ENCODE measurements at regions not wholly inside any gene's neighbourhood (a gene's known extent, or its start where the extent isn't known, plus 50 kb on each side); places are given as distances from the start of the nearest gene placed in this dataset.
"Not testable (repeated sequence)": the region's sequence is repeated elsewhere in the genome, so short reads cannot be mapped to it uniquely, and the experiment has no call there.

DNA sequence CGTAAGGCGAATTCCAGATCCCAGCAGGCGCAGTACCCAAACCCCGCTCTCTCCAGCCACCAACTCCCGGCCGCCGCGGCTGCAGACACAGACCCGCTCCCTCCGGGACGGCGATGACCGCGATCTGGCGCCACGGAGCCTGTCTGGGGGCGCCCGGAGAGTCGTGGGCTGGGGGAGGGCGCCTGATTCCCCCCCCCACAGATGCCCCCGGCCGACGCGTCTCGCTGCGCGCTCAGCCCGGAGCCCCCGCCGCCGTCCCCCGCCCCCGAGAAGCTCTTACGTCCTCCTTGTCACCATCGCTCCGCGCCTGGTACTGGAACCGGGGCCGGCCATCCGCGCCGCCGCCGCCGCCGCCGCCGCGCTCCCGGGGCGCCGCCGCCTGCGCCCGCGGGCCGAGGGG is 173.6 kb downstream of the ATP6V0E2 start:
- DNase-seq, result not testable (repeated sequence)

DNA sequence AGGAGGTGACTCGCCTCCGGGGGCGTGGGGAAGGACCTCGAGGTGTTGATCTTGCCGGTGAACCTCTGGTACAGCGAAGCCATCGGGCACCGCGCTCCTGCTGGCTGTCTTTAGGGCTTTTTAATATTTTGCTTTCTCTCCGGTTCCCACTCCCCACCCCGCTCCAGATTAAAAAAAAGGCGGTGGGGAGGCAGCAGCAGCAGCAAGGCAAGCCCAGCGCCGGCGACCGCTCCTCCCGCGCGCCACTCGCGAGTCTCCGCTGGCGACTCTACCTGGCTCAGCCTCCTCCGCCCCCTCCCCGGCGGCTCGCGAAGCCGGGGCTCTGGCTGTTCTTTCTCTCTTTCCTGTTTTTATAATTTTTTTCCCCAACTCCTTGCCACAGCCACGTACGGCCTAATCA is 174.0 kb downstream of the ATP6V0E2 start:
- DNase-seq, result not testable (repeated sequence)

DNA sequence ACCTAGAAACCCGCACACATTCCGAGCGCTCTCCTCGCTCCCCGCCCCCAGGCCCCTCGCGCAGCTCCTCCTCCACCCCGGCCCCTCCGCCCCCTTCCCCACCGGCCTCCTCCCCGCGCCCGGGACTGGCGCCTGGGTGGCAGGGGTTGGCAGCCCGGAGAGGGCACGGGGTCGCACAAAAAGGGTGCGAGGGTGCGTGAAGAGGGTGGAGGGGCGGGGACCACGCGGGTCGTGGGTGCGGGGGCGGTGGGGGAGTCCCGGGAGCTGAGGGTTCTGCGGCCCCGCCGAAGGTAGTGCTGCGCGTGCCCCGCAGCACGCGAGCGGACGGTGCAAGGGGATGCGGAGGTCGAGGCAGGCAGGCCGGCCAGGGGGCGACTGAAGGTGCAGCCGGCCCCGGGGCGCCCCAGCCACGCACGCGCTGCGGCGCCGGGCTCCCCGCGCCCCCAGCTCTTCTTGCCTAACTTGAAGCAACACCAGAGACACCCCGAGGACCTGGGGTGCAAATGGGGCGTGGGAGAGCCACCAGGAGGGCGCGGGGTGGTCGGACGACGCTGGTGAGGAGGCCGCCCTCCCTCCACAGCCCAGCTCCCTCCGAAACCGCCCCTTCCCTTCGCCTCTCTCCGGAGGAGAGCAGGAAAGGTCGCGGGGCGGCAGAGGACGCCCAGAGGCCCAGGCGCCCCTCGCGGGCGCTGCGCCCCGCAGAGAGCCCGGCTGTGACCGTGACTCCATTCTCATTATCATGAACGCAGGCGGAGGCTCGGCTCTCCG is 174.7 kb downstream of the ATP6V0E2 start:
- not testable (repeated sequence) for DNase-seq

DNA sequence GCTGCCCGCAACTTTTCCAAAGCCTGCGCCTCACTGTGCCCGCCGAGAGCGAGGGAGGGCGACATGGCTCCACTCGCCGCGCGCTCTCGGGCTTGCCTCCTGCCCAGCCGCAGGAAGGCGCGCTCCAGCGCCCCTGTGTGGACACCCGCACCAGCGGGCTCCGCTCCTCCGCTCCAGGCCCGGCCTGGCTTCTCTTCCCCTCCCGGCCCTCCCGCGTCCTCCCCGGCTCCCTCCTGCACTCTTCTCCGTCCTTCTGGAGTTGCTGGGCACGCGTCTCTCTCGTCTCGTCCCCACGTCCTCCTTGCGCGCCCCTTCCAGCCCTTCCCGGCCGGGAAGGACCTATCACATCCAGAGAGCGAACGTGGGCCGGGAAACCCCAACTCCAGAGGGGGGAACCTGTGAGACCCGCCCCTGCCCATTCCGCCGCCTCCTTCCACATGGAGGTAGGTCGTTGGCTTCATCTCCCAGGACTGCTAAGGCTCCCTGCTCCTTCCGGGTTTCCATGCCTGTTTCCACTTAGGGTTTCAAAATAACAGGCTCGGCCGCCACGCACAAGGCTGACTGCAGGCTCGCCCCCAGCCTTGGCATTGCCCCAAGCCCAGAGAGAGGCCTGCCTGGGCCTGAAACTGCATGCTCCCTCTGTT is 175.4 kb downstream of the ATP6V0E2 start:
- not testable (repeated sequence) for DNase-seq

DNA sequence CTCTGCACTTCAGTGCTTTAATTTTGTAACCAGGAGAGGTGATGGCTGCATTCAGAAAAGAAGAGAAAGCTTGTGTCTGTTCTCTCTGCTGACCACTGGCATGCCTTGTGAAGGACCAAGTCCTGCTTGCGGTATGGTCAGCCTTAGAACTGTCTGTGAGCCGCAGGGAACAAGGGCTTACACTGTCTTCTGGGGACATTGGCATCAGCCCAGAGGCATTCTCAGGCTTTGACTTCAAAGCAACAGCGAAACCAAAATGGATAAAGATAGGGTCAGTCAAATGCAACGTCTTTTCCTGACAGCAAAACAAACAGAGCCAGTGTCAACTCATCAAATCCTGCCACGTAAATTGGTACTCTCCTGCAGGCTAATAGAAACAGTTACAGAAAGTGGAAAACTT is 179.6 kb downstream of the ATP6V0E2 start:
- not testable (repeated sequence) for DNase-seq

DNA sequence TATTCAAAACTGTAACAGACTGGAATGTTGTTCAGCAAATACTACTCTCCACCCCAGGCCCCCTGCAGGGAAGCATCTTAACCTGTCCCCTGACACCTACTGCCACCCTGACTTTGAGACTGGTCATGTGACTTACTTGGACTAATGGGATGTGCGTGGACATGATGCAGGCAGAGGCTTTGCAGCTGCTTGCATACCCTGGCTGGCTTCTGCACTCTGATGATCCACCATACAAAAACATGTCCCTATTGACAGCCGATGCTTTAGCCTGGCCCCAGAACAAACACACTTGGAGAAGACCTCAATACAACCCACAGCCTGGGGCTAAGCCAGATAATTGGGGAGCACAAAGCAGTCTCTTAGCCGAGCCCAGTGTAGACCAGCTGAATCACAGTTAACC is 180.5 kb downstream of the ATP6V0E2 start:
- not testable (repeated sequence) for DNase-seq

DNA sequence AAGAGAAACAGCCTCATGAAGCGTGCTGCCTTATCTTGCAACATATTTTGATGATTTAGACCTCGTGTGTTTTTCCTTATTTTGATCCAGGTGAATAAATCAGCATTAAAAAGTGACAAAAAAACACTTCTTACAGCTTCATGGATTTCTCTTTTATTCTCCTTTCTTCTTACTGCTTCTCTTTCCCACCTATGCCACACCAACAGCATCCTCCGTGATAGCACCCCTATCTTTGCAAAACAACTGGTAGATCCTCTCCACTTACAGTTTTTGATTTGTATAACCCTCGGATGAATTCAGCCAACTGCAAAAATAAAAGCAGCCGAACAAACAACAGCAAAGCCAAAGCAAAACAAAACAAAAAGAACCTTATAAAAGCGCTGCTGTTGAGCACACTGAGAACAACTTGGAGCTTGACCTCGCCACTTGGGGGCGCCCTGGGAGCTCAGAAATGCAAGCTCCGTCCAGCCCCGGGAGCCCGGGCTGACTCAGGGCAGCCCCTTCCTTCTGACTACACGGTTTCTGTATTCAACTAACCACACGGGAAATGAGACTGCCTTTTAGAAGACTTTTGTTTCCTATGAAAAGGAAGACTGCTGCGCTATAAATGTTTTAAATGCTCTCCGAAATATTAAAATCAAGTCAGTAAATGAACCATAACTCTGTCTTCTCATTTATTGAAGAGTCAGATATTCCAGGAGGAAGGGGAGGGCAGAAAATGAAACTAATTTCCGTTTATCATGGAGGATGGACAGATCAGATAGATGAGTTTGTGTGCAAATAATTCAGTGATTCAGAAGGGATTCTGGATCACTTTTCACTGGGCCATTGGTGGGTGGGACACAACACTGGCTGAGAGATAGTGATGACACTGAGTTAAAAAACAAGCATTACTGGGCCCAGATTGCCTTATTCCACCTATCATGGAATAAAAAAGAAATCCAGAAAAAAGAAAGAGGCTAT is 186.8 kb downstream of the ATP6V0E2 start:
- not testable (repeated sequence) for DNase-seq

DNA sequence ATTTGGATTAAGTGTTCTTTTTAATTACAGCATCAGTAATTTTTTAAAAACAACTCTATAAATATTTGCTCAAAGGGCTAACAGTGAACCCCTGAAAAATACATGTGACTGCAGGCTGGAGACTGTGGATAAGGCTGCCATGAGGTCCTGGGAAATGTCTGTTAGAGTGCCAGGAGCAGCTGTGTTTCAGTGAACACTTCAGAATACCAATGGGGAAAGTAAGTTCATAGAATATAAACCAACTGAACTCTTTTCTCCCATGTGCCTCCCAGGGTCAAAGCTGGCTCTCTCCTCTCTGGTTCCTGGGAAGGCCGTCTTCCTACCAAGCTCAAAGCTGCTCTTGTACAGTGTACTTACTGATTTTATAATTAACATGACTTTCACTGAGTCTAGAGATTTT is 189.4 kb downstream of the ATP6V0E2 start:
- DNase-seq, result not testable (repeated sequence)

DNA sequence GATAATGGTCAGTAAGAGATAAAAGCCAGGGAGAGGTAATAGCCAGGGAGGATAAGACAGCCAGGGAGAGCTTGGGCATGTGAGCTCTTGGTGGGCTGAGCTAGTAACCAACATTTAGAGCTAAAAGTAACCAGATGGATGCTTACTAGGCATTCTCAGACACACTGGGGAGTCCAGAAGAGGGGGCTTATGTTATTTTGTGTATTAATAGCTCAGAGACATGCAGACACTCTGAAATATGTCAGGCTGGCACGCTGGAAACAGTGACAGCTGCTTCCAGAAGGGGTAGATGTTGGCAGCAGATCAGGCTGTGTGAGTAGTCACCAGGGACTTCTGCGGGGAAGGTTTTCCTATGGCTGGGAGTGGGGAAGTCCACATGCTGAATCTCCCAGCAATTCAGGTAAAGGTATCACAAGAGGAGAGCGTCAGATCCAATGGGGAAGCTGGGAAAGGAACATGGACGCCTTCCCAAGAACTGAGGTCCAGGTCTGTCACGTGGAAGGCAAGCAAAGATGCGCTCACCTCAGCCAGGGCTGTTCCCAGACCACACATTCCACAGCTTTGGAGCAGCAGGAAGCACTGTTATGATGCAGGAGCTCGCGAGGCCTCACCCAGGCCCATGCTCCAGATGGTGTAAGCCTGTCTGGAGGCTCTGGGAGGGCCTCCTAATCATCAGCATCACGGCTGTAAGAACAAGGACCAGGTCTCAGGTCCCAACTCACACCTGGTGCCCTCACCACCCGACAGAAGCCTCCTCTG is 196.0 kb downstream of the ATP6V0E2 start:
- not testable (repeated sequence) for DNase-seq

DNA sequence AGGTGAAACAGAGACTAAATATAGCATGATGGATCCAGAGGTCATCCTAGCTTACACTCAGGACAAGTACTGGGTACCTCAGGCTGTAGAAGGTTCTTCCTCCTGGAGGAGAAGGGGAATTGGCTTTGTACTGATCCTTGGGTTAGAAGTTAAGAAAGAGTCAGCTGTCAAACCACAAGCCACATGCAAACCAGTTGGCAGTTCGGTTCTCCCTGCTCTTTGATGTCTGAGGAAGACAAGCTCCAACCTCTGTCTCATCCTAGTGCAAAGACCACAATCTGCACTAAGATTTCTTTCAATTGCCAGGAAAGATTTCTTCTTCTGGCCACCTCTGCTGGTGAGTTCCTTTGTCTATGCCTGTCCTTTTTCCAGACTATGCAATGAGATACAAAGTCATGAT is 203.8 kb downstream of the ATP6V0E2 start:
- DNase-seq, result not testable (repeated sequence)

DNA sequence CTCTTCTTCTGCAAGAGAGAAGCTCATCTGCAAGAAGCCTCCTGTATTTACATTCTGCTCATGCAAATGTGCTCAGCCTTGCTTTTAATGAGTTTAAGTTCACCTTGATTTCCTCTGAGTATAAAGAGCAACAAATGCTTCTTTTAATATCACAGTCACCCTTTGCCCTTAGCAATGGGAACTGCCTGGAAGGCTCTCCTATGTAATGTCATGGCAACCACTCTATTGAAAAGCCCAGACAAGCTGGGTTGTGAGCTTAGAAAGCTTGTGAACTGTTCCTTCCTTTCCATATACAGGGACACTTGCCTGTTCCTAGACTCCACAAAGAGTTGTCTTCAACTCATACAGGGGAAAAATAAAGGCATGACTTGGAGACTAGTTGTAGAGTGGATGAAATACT is 208.1 kb downstream of the ATP6V0E2 start:
- not testable (repeated sequence) for DNase-seq

DNA sequence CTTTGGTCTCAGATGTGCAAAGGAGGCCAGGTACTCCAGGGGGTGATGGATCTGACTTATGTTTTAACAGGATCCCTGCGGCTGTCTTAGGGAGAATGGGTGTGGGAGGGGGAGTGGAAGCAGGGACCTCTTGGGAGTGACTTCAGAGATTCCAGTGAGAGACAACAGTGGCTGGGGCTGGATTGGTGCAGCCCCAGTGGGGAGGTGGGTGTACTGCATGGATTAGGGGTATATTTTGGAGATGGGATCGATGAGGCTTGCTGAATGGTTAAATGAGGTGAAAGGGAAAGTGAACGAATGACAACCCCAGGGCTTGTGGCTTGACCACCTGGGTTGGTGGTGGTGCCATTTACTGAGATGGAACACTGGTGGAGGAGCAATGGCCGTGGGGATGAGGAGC is 211.0 kb downstream of the ATP6V0E2 start:
- not testable (repeated sequence) for DNase-seq

DNA sequence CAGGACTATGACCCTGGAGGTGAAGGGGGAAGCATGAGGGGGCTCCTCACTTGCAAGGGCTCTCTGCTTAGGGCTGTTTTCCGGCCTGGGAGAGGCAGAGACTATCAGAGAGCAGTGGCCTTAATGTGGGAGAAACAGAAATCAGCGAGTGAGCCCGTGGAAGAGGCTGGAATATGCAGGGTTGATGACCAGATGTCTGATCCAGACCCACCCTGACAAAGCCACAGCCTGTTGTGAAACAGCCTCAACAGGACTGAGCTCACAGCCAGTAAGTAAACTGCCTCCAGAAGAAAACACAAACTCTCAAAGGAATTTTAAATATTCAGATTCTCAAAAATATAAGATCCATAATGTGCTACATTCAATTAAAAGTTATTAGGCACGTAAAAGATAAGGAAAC is 213.7 kb downstream of the ATP6V0E2 start:
- DNase-seq, result not testable (repeated sequence)

DNA sequence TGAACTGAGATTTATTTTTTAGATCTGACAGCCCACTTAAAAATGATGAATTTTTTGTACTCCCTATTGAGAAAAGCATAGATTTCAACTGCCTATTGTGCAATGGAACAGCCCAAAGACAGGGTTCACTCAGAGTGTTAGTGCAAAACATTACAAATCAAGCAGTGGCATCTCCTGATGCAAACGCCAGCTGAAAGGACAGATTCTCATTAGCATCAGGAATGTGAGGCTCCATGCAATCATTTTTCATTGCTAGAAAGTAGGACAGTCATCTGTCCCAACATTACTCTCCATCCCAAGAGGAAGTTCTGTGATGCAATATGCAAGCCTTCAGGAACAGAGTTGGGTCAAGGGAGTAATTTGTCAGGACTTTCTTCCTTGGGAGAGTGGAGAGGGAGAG is 215.4 kb downstream of the ATP6V0E2 start:
- not testable (repeated sequence) for DNase-seq

DNA sequence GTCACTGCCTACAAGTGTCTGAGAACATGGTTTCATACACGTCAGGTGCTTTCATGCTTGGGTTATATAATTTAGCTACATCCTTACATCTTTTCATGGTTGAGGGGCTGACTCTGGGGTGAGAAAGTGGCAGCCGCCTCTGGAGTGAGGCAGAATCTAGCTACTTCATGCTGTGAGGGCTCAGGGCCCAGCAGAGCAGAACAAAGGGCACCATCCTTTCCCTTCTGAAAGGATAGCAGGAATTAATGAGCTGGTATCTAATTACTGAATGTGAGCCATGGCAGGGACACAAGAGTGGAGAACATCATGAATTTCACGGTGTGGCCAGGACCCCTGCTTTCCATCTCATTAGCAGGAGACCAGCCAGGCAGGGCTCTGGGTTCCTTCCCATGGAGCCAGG is 217.0 kb downstream of the ATP6V0E2 start:
- not testable (repeated sequence) for DNase-seq

DNA sequence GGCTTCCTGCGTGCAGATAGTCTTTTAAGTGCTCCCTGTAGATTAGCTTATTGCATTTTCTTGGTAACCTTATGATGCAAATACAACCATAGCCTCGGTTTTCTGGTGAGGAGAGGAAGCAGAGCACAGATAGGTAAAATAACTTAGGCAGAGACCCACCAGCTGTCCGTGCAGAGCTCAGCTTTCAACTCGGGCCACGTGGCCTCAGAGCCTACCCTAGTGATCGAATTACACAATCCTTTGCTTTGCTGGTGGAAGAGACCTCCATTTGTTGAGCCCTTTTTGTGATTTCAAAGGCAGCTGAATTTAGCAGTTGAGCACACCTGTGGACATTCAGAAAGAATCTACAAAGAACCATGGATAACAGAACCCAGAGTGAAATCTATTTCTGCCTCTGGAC is 220.1 kb downstream of the ATP6V0E2 start:
- not testable (repeated sequence) for DNase-seq

DNA sequence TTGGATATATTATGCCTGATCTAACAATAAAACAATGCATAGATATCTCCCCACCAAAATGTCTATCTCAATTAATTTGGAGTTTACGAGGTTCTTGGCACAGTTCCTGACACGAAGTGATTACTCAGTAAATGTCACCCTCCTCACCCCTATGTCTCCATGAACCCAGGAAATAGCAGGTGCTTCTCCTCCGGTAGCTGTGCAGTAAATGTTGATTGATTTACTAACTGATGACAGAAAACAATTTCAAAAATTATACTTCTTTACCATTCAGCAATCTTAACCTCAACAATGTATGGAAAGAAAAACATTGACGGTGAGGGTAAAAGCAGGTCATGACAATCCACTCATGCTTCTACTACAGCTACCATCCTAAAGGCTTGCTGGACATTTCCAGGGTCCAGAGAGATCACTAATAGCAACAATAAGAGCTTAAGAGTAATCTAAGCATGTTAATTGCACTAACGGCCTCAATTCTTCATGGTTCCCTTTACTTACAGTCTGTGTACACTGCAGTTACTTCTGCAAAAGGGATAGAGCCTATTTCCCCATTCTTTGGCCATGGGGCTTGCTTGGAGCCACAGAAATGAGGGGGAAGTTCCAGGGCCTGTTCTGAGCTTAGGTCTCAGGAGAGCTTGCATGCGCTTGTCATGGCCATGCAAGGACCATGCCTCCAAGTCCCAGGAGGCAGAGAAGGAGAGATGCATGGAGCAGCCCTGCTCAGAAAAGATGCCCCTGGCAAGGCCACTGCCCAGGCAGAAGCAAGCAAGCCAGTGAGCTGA is 222.6 kb downstream of the ATP6V0E2 start:
- peak; percentile 67 to 68 for DNase-seq

DNA sequence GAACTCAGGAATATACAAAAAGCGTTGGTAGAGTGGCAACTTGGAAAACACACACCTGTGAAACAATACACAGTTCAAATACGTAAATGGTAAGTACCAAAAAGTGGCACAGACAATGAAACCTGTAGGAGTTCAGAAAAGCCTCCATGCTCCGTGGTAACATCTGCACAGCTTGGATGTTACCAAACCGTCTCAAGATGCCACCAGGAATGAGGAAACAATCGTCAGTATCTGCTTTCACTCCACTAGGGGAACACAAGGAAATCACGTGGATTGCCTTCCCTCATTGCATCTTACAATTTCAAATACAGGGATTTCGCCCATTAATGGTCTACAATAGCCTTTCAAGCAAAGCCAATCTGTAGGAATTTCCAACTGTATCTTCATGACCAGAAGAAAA is 224.6 kb upstream of the LRRC61 start:
- not testable (repeated sequence) for DNase-seq

DNA sequence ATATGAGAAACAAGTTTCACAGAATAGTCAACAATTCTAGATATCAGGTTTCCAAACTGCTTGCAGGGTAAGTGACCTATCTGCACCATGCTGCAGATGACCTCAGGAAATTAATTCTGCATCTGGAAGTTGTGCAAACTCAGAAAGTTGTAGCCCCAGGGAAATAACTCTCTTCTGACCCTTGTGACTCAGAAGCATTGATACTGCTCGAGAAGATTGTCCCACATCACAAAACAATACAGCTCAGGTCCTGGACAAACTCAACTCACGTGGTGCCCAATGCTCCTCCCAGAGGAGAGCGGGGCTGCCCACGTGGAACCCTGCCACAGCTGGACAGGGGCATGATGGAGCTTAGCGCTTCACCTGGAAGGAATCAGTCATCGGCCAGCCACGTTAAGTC is 221.9 kb upstream of the LRRC61 start:
- not testable (repeated sequence) for DNase-seq

DNA sequence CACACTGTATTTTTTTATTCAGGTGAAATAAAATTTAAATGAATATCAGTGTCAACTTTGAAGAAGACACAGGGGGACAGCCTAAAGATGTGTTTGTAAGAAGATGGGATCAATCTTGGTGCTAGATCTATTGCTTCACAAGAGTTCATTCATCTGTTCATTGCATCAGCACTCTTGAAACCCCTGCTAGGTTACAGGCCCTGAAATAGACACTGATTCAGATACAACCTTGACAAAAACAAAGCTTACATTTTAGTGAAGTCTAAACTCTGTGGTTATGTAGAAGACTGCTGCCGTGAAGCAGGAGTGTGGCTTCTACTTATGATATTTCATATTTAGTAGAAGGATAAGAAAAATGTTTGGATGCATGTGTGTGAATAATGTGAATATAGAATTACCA is 215.9 kb upstream of the LRRC61 start:
- not testable (repeated sequence) for DNase-seq

DNA sequence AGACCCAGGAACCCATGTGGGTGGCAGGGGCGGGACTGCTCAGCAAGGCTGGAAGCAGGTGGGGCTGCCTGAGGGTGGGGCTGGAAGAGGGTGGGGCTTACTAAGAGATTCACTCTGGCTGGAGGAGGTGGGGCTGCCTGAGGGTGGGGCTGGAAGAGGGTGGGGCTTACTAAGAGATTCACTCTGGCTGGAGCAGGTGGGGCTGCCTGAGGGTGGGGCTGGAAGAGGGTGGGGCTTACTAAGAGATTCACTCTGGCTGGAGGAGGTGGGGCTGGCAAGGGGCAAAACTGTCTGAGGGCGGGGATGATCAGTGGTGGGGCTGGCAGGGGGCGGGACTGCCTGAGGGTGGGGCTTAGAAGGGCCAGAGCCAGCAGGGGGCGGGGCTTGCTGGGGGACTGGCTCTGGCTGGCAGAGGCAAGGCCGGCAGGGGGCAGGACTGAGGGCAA is 212.8 kb upstream of the LRRC61 start:
- not testable (repeated sequence) for DNase-seq
